Neural cell (in vitro differentiated cells): ENCODE measurements at regions not wholly inside any gene's neighbourhood (a gene's known extent, or its start where the extent isn't known, plus 50 kb on each side); places are given as distances from the start of the nearest gene placed in this dataset.

ENCODE experiments used
- H2AFZ ChIP-seq: fragments of 200-600, 300-800 bp; sonication (generic), shearing (Covaris generic); 2 replicates; pipeline ENCODE4 v1.6.0; 2014; ENCODE audit warnings: low read depth, mild to moderate bottlenecking, antibody characterized with exemption, low read length, moderate library complexity
- H3F3A ChIP-seq: fragments of 200-600 bp; shearing (Covaris generic); 2 replicates; pipeline ENCODE4 v1.6.1; 2016; ENCODE audit warnings: mild to moderate bottlenecking, moderate library complexity, mixed read lengths, antibody characterized with exemption, low read length; ENCODE audit not compliant: insufficient read depth, poor library complexity, severe bottlenecking
- H3K27ac ChIP-seq: fragments of 200-600, 300-800 bp; sonication (generic), shearing (Covaris generic); 2 replicates; pipeline ENCODE4 v1.5.1; 2014; ENCODE audit warnings: mild to moderate bottlenecking, low read length, moderate library complexity
- H3K27me3 ChIP-seq: fragments of 300-800, 200-600 bp; sonication (generic), shearing (Covaris generic); 2 replicates; pipeline ENCODE4 v1.6.0; 2014; ENCODE audit warnings: mild to moderate bottlenecking, low read depth, low read length, moderate library complexity; ENCODE audit not compliant: insufficient read depth
- H3K36me3 ChIP-seq: fragments of 300-800, 200-600 bp; sonication (generic), shearing (Covaris generic); 2 replicates; pipeline ENCODE4 v1.5.1; 2014; ENCODE audit warnings: mild to moderate bottlenecking, antibody characterized with exemption, low read length, moderate library complexity; ENCODE audit not compliant: insufficient read depth
- H3K4me2 ChIP-seq: fragments of 300-800, 200-600 bp; sonication (generic), shearing (Covaris generic); 2 replicates; pipeline ENCODE4 v1.6.0; 2014; ENCODE audit warnings: mild to moderate bottlenecking, low read length
- H3K4me3 ChIP-seq: fragments of 300-800, 200-600 bp; sonication (generic), shearing (Covaris generic); 2 replicates; pipeline ENCODE4 v1.5.1; 2014; ENCODE audit warnings: mild to moderate bottlenecking, low read length, moderate library complexity
- H3K79me2 ChIP-seq: fragments of 200-600 bp; shearing (Covaris generic); replicated peaks from 2 replicates; pipeline ENCODE4 v1.6.0; 2014; ENCODE audit warnings: mild to moderate bottlenecking, low read length, moderate library complexity; ENCODE audit not compliant: insufficient read depth
- H3K9ac ChIP-seq: fragments of 300-800, 200-600 bp; sonication (generic), shearing (Covaris generic); 2 replicates; pipeline ENCODE4 v1.6.1; 2016; ENCODE audit warnings: mild to moderate bottlenecking, low read length, mixed read lengths
- H3K9me2 ChIP-seq: fragments of 200-600 bp; shearing (Covaris generic); 2 replicates; pipeline ENCODE4 v1.6.1; 2016; ENCODE audit warnings: mild to moderate bottlenecking, low read length, mixed read lengths; ENCODE audit not compliant: insufficient read depth
- H3K9me3 ChIP-seq: fragments of 200-600, 300-800 bp; sonication (generic), shearing (Covaris generic); 2 replicates; pipeline ENCODE4 v1.6.1; 2016; ENCODE audit warnings: mild to moderate bottlenecking, mixed run types, low read length, moderate library complexity, mixed read lengths
- H4K20me1 ChIP-seq: fragments of 200-600 bp; shearing (Covaris generic); 2 replicates; pipeline ENCODE4 v1.6.1; 2016; ENCODE audit warnings: mild to moderate bottlenecking, mixed run types; ENCODE audit not compliant: insufficient read depth
- EP300 ChIP-seq: fragments of 450-650 bp; conservative IDR thresholded peaks from 2 replicates; pipeline ENCODE4 v1.6.1; 2014; ENCODE audit warnings: antibody characterized with exemption, mild to moderate bottlenecking, moderate library complexity; ENCODE audit not compliant: poor library complexity, severe bottlenecking
- EZH2 ChIP-seq: fragments of 200-600, 300-800 bp; shearing (Covaris generic), sonication (generic); IDR thresholded peaks from 2 replicates; pipeline ENCODE4 v1.6.1; 2014; ENCODE audit warnings: antibody characterized with exemption, low read length, borderline replicate concordance, mild to moderate bottlenecking; ENCODE audit not compliant: insufficient read depth, poor library complexity, severe bottlenecking
- MXI1 ChIP-seq: fragments of 450-650 bp; conservative IDR thresholded peaks from 2 replicates; pipeline ENCODE4 v1.6.1; 2014; ENCODE audit warnings: antibody characterized with exemption, mild to moderate bottlenecking; ENCODE audit not compliant: poor library complexity, severe bottlenecking
- POLR2AphosphoS5 ChIP-seq: IDR thresholded peaks from 2 replicates; pipeline ENCODE4 v1.6.1; 2012
- SMC3 ChIP-seq: fragments of 450-650 bp; conservative IDR thresholded peaks from 2 replicates; pipeline ENCODE4 v1.6.1; 2014; ENCODE audit warnings: antibody characterized with exemption, mild to moderate bottlenecking, moderate library complexity; ENCODE audit not compliant: poor library complexity
- TAF1 ChIP-seq: IDR thresholded peaks from 2 replicates; pipeline ENCODE4 v1.6.1; 2012; ENCODE audit warnings: low read depth
- TF ChIP-seq, protein P1 (sequence below): IDR thresholded peaks from 2 replicates; pipeline ENCODE4 v1.6.1; 2012; ENCODE audit warnings: borderline replicate concordance
- TF ChIP-seq, protein P2 (sequence below): fragments of 450-650 bp; IDR thresholded peaks from 2 replicates; pipeline ENCODE4 v1.5.1; 2014; ENCODE audit warnings: antibody characterized with exemption, mild to moderate bottlenecking, moderate library complexity; ENCODE audit not compliant: poor library complexity, severe bottlenecking

DNA sequence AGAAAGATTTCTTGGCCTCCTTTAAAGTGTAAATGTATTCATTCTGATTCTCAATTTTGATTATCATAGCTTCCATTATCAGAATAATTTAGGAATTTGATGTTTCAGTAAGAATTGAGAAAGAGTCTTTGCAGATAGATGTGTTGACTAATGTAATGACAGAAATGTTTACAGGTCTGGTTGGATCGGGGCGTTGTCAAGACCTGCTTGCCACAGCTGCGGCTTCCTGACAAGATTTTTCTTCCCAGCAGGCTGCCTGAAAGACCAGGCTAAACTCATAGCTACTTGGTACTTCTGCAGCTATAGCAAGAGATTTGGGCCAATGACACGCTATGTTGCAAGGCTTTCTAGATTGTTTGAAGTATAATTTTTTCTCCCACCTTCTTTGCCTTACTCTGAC is 91.5 kb upstream of the ANKRD50 start:
- H3K79me2 ChIP-seq, result no peaks in the 10 kb centered on the region
- H2AFZ ChIP-seq, result no peak overlapping the region
- H3K9me2 ChIP-seq, result no peaks in the 10 kb centered on the region
- no peak overlapping the region for H3K9ac ChIP-seq
- TF ChIP-seq MXI1 (no peak), EZH2 (no peak)
- TF ChIP-seq, protein P1, sequence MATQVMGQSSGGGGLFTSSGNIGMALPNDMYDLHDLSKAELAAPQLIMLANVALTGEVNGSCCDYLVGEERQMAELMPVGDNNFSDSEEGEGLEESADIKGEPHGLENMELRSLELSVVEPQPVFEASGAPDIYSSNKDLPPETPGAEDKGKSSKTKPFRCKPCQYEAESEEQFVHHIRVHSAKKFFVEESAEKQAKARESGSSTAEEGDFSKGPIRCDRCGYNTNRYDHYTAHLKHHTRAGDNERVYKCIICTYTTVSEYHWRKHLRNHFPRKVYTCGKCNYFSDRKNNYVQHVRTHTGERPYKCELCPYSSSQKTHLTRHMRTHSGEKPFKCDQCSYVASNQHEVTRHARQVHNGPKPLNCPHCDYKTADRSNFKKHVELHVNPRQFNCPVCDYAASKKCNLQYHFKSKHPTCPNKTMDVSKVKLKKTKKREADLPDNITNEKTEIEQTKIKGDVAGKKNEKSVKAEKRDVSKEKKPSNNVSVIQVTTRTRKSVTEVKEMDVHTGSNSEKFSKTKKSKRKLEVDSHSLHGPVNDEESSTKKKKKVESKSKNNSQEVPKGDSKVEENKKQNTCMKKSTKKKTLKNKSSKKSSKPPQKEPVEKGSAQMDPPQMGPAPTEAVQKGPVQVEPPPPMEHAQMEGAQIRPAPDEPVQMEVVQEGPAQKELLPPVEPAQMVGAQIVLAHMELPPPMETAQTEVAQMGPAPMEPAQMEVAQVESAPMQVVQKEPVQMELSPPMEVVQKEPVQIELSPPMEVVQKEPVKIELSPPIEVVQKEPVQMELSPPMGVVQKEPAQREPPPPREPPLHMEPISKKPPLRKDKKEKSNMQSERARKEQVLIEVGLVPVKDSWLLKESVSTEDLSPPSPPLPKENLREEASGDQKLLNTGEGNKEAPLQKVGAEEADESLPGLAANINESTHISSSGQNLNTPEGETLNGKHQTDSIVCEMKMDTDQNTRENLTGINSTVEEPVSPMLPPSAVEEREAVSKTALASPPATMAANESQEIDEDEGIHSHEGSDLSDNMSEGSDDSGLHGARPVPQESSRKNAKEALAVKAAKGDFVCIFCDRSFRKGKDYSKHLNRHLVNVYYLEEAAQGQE, result no peak
- no peaks in the 10 kb centered on the region for H4K20me1 ChIP-seq
- no peak overlapping the region for H3K27ac ChIP-seq
- no peaks in the 10 kb centered on the region for H3K27me3 ChIP-seq
- H3K4me2 ChIP-seq, result no peak overlapping the region
- H3K4me3 ChIP-seq, result no peak overlapping the region
- H3K36me3 ChIP-seq, result no peaks in the 10 kb centered on the region
- no peaks in the 10 kb centered on the region for H3F3A ChIP-seq
- no peaks in the 10 kb centered on the region for H3K9me3 ChIP-seq

DNA sequence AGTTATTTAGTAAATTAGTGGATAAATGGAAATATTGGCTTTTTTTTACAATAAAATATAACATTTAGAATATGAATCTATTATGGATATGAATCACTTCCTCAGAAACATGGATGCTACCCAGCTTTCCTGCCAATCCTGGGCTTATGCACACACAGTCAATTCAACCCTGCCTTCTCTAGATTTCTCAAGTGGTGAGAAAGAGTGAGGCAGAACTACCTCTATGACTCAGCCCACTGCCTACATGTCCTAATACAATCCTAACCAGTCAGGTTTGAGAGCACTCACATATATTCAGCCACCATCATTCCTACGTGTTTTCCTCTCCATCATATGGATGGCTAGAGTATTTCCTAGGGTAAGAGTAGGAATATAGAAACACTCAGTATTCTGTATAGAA is 91.1 kb upstream of the ANKRD50 start:
- Histone ChIP-seq H3K27me3 (no peaks in the 10 kb centered on the region), H3K79me2 (no peaks in the 10 kb centered on the region), H2AFZ (no peak overlapping the region), H3K9ac (no peak overlapping the region), H3K4me2 (no peak overlapping the region), H3F3A (no peaks in the 10 kb centered on the region), H3K36me3 (no peaks in the 10 kb centered on the region), H4K20me1 (no peaks in the 10 kb centered on the region), H3K9me3 (no peaks in the 10 kb centered on the region), H3K9me2 (no peaks in the 10 kb centered on the region), H3K4me3 (no peak overlapping the region), H3K27ac (no peak overlapping the region)
- TF ChIP-seq POLR2AphosphoS5 (no peak), EZH2 (no peak), MXI1 (no peak), EP300 (no peak), SMC3 (no peak), TAF1 (no peak)
- TF ChIP-seq, protein P2, sequence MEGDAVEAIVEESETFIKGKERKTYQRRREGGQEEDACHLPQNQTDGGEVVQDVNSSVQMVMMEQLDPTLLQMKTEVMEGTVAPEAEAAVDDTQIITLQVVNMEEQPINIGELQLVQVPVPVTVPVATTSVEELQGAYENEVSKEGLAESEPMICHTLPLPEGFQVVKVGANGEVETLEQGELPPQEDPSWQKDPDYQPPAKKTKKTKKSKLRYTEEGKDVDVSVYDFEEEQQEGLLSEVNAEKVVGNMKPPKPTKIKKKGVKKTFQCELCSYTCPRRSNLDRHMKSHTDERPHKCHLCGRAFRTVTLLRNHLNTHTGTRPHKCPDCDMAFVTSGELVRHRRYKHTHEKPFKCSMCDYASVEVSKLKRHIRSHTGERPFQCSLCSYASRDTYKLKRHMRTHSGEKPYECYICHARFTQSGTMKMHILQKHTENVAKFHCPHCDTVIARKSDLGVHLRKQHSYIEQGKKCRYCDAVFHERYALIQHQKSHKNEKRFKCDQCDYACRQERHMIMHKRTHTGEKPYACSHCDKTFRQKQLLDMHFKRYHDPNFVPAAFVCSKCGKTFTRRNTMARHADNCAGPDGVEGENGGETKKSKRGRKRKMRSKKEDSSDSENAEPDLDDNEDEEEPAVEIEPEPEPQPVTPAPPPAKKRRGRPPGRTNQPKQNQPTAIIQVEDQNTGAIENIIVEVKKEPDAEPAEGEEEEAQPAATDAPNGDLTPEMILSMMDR, result no peak

DNA sequence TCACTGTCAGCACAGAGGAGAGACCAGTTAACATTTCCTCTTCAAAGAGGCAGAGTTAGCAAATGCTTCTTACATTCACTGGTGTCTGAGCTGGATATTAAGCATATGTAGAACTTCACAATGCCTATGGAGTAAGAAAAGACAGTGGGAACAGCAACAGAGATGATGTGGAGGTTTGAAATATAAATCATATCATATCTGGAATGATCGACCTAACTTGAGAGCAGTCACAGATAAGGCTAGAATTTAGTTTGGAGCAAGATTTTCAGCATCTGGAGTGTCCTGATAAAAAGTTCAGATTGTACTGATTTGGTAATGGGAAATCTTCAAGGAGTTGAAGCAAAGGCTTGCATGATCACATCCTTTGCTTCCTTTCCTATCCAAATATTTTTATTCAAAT is 90.5 kb upstream of the ANKRD50 start:
- H3K9me3 ChIP-seq, result no peaks in the 10 kb centered on the region
- H3K9me2 ChIP-seq, result no peaks in the 10 kb centered on the region
- H3K36me3 ChIP-seq, result no peaks in the 10 kb centered on the region
- no peak overlapping the region for H3K9ac ChIP-seq
- no peak for TF ChIP-seq EP300
- TF ChIP-seq POLR2AphosphoS5, result no peak
- TF ChIP-seq, protein P2, result no peak
- no peak for TF ChIP-seq SMC3
- TF ChIP-seq EZH2, result no peak
- H4K20me1 ChIP-seq, result no peaks in the 10 kb centered on the region
- no peak overlapping the region for H3K4me2 ChIP-seq
- no peak overlapping the region for H2AFZ ChIP-seq
- no peaks in the 10 kb centered on the region for H3K27me3 ChIP-seq
- no peak overlapping the region for H3K4me3 ChIP-seq
- no peaks in the 10 kb centered on the region for H3F3A ChIP-seq
- no peak overlapping the region for H3K27ac ChIP-seq
- no peaks in the 10 kb centered on the region for H3K79me2 ChIP-seq
